ENCODE measurements at regions not wholly inside any gene's neighbourhood (a gene's known extent, or its start where the extent isn't known, plus 50 kb on each side); places are given as distances from the start of the nearest gene placed in this dataset.

DNA sequence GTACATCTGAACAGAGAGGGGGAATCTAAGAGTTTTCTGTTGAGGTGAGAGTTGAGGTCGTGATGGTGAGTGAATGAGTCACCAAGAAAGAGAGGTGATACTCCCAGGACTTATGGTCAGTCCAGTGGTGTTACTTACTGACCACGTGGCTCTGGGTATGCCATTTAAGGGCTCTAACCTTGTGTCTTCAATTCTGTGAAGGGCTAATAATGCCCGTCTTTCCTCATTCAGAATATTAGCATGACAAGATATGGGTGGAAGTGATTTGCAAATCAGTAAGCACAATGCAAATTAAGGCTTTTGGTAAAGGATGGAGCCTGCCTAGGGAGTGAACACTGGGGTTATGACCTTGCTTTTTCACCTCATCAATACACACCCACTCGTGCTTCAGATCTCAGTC, 75.2 kb downstream of the COQ2 start:
- FAIRE-seq (no peak), DNase-seq (ENCODE audit: low read depth, low spot score) (no peak)
- no peaks in the 10 kb centered on the region for H4K20me1 ChIP-seq (ENCODE audit: control insufficient read depth, extremely low read depth, insufficient read depth, low read length)
- H3K27me3 ChIP-seq (ENCODE audit: control insufficient read depth, extremely low read depth, insufficient read depth, low read length), result no peaks in the 10 kb centered on the region
- no peak for TF ChIP-seq EZH2 (IDR thresholded peaks at IDR 0.05; ENCODE audit: low read length)
- TF ChIP-seq, protein P1, sequence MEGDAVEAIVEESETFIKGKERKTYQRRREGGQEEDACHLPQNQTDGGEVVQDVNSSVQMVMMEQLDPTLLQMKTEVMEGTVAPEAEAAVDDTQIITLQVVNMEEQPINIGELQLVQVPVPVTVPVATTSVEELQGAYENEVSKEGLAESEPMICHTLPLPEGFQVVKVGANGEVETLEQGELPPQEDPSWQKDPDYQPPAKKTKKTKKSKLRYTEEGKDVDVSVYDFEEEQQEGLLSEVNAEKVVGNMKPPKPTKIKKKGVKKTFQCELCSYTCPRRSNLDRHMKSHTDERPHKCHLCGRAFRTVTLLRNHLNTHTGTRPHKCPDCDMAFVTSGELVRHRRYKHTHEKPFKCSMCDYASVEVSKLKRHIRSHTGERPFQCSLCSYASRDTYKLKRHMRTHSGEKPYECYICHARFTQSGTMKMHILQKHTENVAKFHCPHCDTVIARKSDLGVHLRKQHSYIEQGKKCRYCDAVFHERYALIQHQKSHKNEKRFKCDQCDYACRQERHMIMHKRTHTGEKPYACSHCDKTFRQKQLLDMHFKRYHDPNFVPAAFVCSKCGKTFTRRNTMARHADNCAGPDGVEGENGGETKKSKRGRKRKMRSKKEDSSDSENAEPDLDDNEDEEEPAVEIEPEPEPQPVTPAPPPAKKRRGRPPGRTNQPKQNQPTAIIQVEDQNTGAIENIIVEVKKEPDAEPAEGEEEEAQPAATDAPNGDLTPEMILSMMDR (optimal IDR thresholded peaks at IDR 0.05 in 1 of 3, IDR thresholded peaks at IDR 0.05 in 1 of 3, conservative IDR thresholded peaks at IDR 0.05 in 1 of 3; ENCODE audit: extremely low read depth in 1 of 3, insufficient read depth in 2 of 3, low read length in 3 of 3), result no peak
- H3K79me2 ChIP-seq (ENCODE audit: control insufficient read depth, insufficient read depth, low read length), result no peaks in the 10 kb centered on the region
- no peak overlapping the region for H3K4me2 ChIP-seq (ENCODE audit: control insufficient read depth, extremely low read depth, insufficient read depth, low read depth, low read length)
- H3K4me1 ChIP-seq (ENCODE audit: control insufficient read depth, extremely low read depth, insufficient read depth, low read length), result peaks cover 28% of the 10 kb centered on the region
- H3K36me3 ChIP-seq (ENCODE audit: control insufficient read depth in 2 of 2, extremely low read depth in 1 of 2, insufficient read depth in 2 of 2, low read length in 2 of 2), result no peaks in the 10 kb centered on the region
- H3K4me3 ChIP-seq (ENCODE audit: control insufficient read depth in 2 of 3, extremely low read depth in 1 of 3, insufficient read depth in 2 of 3, low read depth in 1 of 3, low read length in 3 of 3), result no peak overlapping the region
- H3K27ac ChIP-seq (ENCODE audit: control insufficient read depth, insufficient read depth, low read length), result no peak overlapping the region
- no peak overlapping the region for H3K9ac ChIP-seq (ENCODE audit: control insufficient read depth, extremely low read depth, insufficient read depth, low read length)
- H3K9me1 ChIP-seq (ENCODE audit: control insufficient read depth, extremely low read depth, insufficient read depth, low read length), result no peaks in the 10 kb centered on the region
- H2AFZ ChIP-seq (ENCODE audit: control insufficient read depth, low read length), result no peak overlapping the region
- no peaks in the 10 kb centered on the region for H3K9me3 ChIP-seq (ENCODE audit: control insufficient read depth, low read depth, low read length)
- dilution Hi-C loops (cut with MboI; ENCODE audit: extremely low pct_ligation_motif_present, low sequenced_read_pairs), result no loop called here

DNA sequence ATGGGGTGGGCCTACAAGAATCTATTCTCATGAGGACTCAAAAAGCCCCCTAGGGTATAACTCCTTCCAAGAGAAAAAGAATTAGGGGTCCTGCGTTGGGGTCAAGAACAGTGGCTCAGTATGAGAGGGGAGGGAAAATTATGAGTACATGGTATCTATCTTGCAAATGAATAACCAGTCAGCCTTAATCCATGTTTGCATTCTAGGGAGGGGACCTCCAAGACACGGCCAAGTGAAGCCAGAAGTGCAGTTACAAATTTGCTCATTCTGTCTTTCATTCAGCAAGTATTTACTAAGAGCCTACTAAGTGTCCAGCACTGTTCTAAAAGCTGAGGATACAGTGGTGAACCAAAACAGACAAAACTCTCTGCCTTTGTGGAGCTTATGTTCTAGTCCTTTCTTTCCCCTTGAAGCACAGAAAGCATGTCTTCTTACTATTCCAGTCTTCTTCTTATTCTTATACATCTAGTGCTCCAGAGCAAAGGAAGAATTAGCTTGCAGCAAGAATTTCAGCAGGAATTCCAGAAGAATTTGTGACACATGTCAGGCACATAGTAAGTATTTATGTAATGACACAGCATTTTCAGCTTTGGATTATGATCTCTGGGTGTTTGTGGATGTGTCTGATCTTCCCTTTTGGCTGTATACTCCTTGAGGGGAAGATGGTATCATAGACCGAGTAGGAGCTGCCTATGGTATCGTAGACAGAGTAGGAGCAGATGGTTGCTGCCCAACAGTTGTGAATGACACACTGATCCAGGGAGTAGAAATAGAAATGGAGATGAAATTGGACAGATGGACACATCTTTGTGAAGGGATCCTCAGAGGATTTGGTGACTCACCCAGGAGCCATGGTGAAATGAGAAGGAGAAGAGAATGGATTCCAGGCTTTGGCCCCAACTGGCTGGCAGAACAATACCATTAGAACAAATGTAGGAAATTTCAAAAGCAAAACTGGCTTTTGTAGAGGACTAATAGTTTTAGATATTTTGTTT, 75.9 kb downstream of the COQ2 start:
- Histone ChIP-seq H3K4me1 (ENCODE audit: control insufficient read depth, extremely low read depth, insufficient read depth, low read length) (peaks cover 28% of the 10 kb centered on the region), H3K27ac (ENCODE audit: control insufficient read depth, insufficient read depth, low read length) (no peak overlapping the region), H3K27me3 (ENCODE audit: control insufficient read depth, extremely low read depth, insufficient read depth, low read length) (no peaks in the 10 kb centered on the region), H3K79me2 (ENCODE audit: control insufficient read depth, insufficient read depth, low read length) (no peaks in the 10 kb centered on the region), H4K20me1 (ENCODE audit: control insufficient read depth, extremely low read depth, insufficient read depth, low read length) (no peaks in the 10 kb centered on the region), H3K9me1 (ENCODE audit: control insufficient read depth, extremely low read depth, insufficient read depth, low read length) (no peaks in the 10 kb centered on the region), H3K36me3 (ENCODE audit: control insufficient read depth in 2 of 2, extremely low read depth in 1 of 2, insufficient read depth in 2 of 2, low read length in 2 of 2) (no peaks in the 10 kb centered on the region), H3K9ac (ENCODE audit: control insufficient read depth, extremely low read depth, insufficient read depth, low read length) (no peak overlapping the region), H3K4me2 (ENCODE audit: control insufficient read depth, extremely low read depth, insufficient read depth, low read depth, low read length) (no peak overlapping the region), H3K9me3 (ENCODE audit: control insufficient read depth, low read depth, low read length) (no peaks in the 10 kb centered on the region), H3K4me3 (ENCODE audit: control insufficient read depth in 2 of 3, extremely low read depth in 1 of 3, insufficient read depth in 2 of 3, low read depth in 1 of 3, low read length in 3 of 3) (no peak overlapping the region), H2AFZ (ENCODE audit: control insufficient read depth, low read length) (no peak overlapping the region)
- TF ChIP-seq, protein P1 (optimal IDR thresholded peaks at IDR 0.05 in 1 of 3, IDR thresholded peaks at IDR 0.05 in 1 of 3, conservative IDR thresholded peaks at IDR 0.05 in 1 of 3; ENCODE audit: extremely low read depth in 1 of 3, insufficient read depth in 2 of 3, low read length in 3 of 3), result no peak
- no peak for TF ChIP-seq EZH2 (IDR thresholded peaks at IDR 0.05; ENCODE audit: low read length)
- DNase-seq (ENCODE audit: low read depth, low spot score) (no peak), FAIRE-seq (peak; percentile 41)
- dilution Hi-C loops (cut with MboI; ENCODE audit: extremely low pct_ligation_motif_present, low sequenced_read_pairs), result no loop called here

Data from keratinocyte (primary cell).